ENCODE measurements at regions not wholly inside any gene's neighbourhood (a gene's known extent, or its start where the extent isn't known, plus 50 kb on each side); places are given as distances from the start of the nearest gene placed in this dataset.
"Not testable (repeated sequence)": the region's sequence is repeated elsewhere in the genome, so short reads cannot be mapped to it uniquely, and the experiment has no call there.

DNA sequence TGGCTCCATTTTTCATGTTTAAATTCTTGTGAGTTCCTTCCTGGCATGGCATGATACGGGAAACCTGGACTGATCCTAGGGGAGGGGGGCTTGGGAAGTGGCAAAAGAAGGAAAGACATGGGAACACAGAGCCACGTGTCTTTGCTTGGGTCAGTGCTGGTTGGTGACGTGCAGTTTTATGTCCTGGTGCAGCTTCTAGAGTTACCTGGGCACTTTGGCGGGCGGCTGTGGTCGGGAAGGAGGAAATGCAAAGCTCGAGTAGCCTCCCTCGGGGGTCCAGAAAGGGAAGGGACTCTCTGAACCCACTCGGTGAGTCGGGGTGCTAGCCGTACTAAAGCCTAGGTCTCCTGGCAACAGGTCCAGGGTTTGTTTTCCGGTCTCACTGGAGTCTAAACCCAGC lies 94.6 kb downstream of the APOB start:
- no peaks in the 10 kb centered on the region for H3K9me3 Mint-ChIP-seq
- no peaks in the 10 kb centered on the region for H3K4me1 Mint-ChIP-seq
- CTCF ChIA-PET, result interaction anchor here (1.0 kb wide), 1 partner anchor 14 kb away, joined by 4 read pairs; no protein-coding TSS in a partner anchor
- H3K4me3 Mint-ChIP-seq, result no peak overlapping the region
- H3K27ac Mint-ChIP-seq, result no peak overlapping the region
- POLR2A ChIA-PET, result no interaction called here
- H3K27me3 Mint-ChIP-seq, result peaks cover 4% of the 10 kb centered on the region
- no peaks in the 10 kb centered on the region for H3K36me3 Mint-ChIP-seq (ENCODE audit: low read depth)
- no peak for DNase-seq

DNA sequence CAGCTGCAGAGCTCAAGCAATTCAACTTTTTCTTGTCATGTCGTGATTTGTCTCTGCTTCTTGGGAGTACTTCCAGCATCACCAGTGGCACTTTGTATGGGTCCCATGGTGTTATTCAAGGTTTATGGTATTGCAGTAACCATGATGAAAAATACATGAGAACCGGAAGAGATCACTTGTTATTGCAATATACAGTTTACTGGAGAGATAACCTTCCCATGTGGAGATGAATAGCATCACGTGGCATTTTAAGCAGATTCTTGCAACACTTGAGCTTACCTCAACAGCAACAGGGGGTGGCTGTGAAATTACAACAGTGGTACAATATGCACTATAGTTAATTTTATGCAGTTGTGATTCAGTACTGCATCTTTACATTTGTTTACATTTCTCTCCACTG lies 97.4 kb downstream of the APOB start:
- no peaks in the 10 kb centered on the region for H3K36me3 Mint-ChIP-seq (ENCODE audit: low read depth)
- H3K9me3 Mint-ChIP-seq, result no peaks in the 10 kb centered on the region
- H3K27ac Mint-ChIP-seq, result no peak overlapping the region
- no peak overlapping the region for H3K4me3 Mint-ChIP-seq
- POLR2A ChIA-PET, result no interaction called here
- H3K4me1 Mint-ChIP-seq, result no peaks in the 10 kb centered on the region
- no peak for DNase-seq
- H3K27me3 Mint-ChIP-seq, result peaks cover 4% of the 10 kb centered on the region
- CTCF ChIA-PET, result no interaction called here

DNA sequence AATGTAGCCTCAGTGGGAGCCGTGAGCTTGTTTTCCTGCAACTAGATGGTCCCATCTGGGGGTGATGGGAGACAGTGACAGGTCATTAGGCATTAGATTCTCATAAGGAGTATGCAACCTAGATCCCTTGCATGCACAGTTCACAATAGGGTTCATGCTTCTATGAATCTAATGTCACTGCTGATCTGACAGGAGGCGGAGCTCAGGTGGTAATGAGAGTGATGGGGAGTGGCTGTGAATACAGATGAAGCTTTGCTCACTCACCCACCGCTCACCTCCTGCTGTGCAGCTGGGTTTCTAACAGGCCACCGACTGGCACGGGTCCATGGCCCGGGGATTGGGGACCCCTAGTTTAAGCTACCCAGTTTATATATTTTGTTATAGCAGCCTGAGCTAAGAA lies 100.2 kb downstream of the APOB start:
- H3K4me3 Mint-ChIP-seq; H3K36me3 Mint-ChIP-seq (ENCODE audit: low read depth); H3K9me3 Mint-ChIP-seq; CTCF ChIA-PET; H3K4me1 Mint-ChIP-seq; DNase-seq; POLR2A ChIA-PET; H3K27me3 Mint-ChIP-seq; H3K27ac Mint-ChIP-seq: not testable (repeated sequence)

DNA sequence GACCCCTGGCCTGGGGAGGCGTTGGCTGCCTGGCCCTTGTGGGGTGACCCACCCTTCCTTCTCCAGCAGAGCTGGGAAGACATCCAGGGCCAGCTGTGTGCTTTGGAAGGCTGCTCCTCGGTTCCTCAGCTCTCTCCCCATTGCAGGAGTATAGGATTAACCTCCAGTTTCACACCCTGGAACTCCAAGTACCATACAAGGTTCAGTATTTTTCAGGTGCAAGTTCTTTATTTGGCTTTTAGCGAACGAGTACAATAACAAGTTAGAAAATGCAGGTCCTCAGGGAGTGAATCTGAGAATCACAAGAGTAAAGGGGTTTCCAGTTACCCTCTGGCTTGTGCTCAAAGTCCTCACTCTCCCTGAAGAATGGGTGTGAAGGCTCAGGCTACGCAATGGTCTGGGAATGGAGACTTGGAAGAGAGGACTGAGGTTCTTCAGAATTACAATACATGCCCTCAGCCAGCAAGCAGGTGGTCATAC lies 101.2 kb downstream of the APOB start:
- Mint-ChIP-seq H3K27me3 (peaks cover 8% of the 10 kb centered on the region), H3K9me3 (no peaks in the 10 kb centered on the region), H3K36me3 (ENCODE audit: low read depth) (no peaks in the 10 kb centered on the region), H3K27ac (no peak overlapping the region), H3K4me1 (no peaks in the 10 kb centered on the region), H3K4me3 (no peak overlapping the region)
- POLR2A ChIA-PET, result no interaction called here
- DNase-seq, result no peak
- CTCF ChIA-PET, result no interaction called here

DNA sequence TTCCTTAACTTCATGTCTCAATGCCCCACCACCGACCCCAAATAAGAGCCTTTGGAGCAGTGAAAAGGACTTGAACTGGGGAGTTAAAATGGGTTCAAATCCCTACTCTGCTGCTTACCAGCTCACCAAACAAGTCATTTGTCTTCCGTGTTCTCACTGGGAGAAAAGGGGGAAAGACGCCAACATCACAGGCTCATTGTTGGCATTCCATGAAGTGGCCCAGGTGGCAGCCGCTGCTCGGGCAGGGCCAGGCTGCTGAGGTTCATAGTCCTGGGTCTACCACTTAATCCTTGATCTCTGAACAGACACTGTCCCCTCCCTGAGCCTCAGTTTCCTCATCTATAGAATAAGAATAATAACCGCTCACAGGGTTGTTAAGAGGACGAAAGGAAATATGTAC lies 103.0 kb downstream of the APOB start:
- Mint-ChIP-seq H3K4me1 (no peaks in the 10 kb centered on the region), H3K4me3 (no peak overlapping the region), H3K27ac (no peak overlapping the region), H3K9me3 (no peaks in the 10 kb centered on the region), H3K36me3 (ENCODE audit: low read depth) (no peaks in the 10 kb centered on the region), H3K27me3 (peaks cover 7% of the 10 kb centered on the region)
- ChIA-PET POLR2A (no interaction called here), CTCF (no interaction called here)
- DNase-seq, result no peak

DNA sequence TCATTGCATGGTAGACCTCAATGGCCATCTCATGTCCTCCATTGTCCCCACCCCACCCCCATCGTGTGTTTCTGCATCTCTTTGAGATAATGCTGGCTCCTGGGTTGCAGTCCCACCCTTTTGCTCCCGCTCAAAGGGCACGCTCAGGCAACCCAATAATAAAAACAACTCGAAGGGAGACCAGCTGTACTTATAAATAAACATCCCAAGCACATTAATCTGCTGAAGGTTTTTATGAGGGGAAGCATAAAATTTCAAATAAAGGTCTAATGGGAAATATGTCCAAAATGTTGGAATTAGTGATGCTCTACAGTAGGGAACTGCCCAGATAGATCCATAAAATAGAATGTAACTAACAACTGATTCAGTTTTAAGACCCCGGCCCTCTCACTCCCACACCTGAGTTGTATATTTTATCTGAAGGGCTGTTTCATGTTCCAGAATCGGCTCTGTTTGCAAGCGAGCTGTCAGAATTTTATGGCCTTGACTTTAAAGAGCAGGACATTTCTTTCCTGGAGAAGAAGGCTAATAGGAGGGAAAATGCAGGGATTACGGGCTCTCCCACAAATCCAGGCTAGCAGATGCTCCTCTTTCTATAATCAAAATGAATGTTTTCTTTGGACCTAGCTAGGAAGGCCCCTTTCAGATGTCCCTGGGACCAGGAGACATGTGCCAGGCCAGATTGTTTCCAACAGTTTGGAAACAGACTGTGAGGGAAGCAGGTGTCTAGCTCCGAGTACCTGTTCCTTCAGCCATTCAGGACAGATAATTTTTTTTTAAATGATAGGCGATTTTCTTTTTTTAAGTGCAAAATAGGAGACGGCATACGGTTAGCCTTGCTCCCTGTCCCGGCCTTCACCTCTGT lies 103.7 kb downstream of the APOB start:
- POLR2A ChIA-PET, result no interaction called here
- Mint-ChIP-seq H3K27ac (no peak overlapping the region), H3K9me3 (no peaks in the 10 kb centered on the region), H3K4me1 (no peaks in the 10 kb centered on the region), H3K36me3 (ENCODE audit: low read depth) (no peaks in the 10 kb centered on the region), H3K27me3 (peaks cover 5% of the 10 kb centered on the region), H3K4me3 (no peak overlapping the region)
- DNase-seq, result no peak
- CTCF ChIA-PET, result no interaction called here

DNA sequence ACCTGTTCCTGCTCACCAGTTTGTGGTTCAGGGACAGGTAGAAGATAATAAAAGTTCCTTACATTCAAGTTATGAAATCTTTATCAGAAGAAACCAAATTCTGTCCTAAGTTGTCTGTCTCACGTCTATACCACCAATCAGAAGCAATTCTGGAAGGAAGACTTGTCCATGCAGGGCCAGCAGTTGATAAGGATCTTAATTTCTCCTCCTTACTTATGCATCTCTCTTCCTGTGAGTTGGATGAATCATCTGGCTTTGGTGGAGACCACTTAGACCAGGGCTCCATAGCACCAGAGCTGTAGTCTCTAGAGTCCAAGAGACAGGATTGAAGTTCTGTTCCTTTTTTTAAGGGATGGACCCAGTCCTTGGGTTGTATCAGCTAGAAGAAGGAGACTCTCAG lies 106.5 kb downstream of the APOB start:
- no peak for DNase-seq
- CTCF ChIA-PET, result no interaction called here
- peaks cover 5% of the 10 kb centered on the region for H3K27me3 Mint-ChIP-seq
- no peaks in the 10 kb centered on the region for H3K36me3 Mint-ChIP-seq (ENCODE audit: low read depth)
- H3K9me3 Mint-ChIP-seq, result no peaks in the 10 kb centered on the region
- POLR2A ChIA-PET, result no interaction called here
- no peak overlapping the region for H3K27ac Mint-ChIP-seq
- H3K4me3 Mint-ChIP-seq, result no peak overlapping the region
- no peaks in the 10 kb centered on the region for H3K4me1 Mint-ChIP-seq

DNA sequence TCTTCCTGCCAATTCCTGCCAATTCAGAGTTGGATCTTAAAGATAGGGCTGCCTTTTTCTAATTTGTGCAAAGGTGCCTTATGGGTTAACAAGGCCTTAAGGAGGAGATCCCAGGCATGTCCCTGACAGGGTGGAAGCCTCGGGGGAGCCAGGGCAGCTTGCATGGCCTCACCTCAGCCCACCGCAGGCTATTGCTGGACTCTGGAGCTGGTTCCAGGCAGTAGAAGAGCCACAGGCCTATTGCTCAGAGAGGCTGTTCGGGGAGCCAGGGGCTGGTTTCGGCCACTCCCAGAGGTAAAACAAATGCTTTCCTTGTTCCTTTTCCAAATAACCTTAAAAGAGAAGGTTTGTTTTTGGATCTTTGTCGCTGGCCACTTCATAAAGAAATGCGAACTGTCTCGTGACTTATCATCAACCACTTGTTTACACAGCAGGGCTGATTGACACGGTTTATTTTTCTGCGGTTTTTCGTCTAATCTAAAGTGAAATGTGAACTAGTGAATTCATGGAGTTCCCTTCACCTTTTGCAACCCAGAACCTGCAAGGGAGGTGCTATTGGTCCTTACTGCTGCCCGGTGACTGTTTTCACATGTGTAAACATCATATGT lies 108.6 kb downstream of the APOB start:
- no peak overlapping the region for H3K4me3 Mint-ChIP-seq
- no peaks in the 10 kb centered on the region for H3K36me3 Mint-ChIP-seq (ENCODE audit: low read depth)
- DNase-seq, result no peak
- peaks cover 2% of the 10 kb centered on the region for H3K9me3 Mint-ChIP-seq
- CTCF ChIA-PET, result no interaction called here
- H3K27ac Mint-ChIP-seq, result no peak overlapping the region
- H3K4me1 Mint-ChIP-seq, result no peaks in the 10 kb centered on the region
- H3K27me3 Mint-ChIP-seq, result peaks cover 5% of the 10 kb centered on the region
- POLR2A ChIA-PET, result no interaction called here

DNA sequence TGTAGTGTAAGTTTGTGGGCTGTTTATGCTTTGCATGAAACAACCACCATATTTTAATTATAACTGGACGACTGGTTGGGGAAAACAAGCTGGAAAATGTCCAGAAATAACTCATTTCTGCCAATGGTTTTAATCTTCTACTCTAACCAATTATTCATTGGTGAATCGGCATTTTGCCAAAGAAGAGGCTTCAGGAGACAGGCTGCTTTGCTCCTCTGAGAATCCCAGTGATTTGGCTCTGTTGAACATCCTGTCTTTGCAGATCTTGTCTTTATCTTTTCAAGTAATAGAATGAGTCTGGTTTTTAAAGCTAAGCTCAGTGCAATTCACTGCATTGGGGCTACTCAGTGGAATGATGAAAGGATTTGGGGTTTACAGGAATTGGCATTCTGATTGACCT lies 109.6 kb downstream of the APOB start:
- H3K4me3 Mint-ChIP-seq, result no peak overlapping the region
- peaks cover 2% of the 10 kb centered on the region for H3K9me3 Mint-ChIP-seq
- H3K27ac Mint-ChIP-seq, result no peak overlapping the region
- peaks cover 4% of the 10 kb centered on the region for H3K27me3 Mint-ChIP-seq
- H3K36me3 Mint-ChIP-seq (ENCODE audit: low read depth), result no peaks in the 10 kb centered on the region
- POLR2A ChIA-PET, result no interaction called here
- CTCF ChIA-PET, result no interaction called here
- DNase-seq, result no peak
- no peaks in the 10 kb centered on the region for H3K4me1 Mint-ChIP-seq

DNA sequence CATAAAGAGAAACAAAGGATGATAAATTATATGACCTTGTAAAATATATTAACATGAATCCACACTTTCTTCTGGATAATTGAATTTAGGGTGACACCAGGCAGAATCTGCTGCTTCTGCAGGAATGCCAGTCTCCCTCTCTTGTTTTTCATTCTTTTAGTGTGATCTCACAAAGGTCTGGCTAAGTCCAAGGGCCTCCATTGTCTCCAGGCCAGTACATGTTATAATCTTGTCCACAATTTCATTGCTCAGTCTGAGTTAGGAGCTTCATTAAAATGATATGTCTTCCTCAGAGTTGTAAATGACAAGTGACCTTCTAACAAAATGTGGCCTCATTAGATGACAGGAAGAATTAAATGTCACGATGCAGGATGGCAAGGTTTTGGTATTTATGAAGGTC lies 110.2 kb downstream of the APOB start:
- ChIA-PET CTCF (no interaction called here), POLR2A (no interaction called here)
- no peak for DNase-seq
- no peaks in the 10 kb centered on the region for H3K4me1 Mint-ChIP-seq
- H3K4me3 Mint-ChIP-seq, result no peak overlapping the region
- peaks cover 7% of the 10 kb centered on the region for H3K9me3 Mint-ChIP-seq
- no peak overlapping the region for H3K27ac Mint-ChIP-seq
- no peaks in the 10 kb centered on the region for H3K36me3 Mint-ChIP-seq (ENCODE audit: low read depth)
- no peaks in the 10 kb centered on the region for H3K27me3 Mint-ChIP-seq

DNA sequence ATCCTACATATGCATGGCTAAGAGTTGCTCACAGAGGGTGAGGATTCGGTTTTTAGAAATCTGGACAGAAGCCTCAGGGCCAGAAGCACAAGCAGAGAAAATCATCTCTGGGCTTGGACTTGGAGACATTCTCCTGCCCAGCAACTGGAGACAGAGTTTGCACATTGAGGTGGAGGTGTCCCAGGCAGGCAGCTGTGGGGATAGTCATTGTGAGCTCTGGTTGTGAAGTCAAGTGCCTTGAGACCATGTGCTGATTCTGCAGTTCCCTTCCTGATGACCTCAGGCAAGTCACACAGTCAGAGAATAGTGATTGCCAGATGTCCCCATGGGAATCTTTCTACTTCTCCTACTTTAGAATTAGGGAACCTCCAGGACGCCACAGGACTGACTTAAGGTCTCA lies 108.4 kb upstream of the LDAH start:
- POLR2A ChIA-PET, result no interaction called here
- Mint-ChIP-seq H3K27ac (no peak overlapping the region), H3K4me3 (no peak overlapping the region), H3K27me3 (no peaks in the 10 kb centered on the region), H3K9me3 (peaks cover 8% of the 10 kb centered on the region), H3K36me3 (ENCODE audit: low read depth) (no peaks in the 10 kb centered on the region), H3K4me1 (no peaks in the 10 kb centered on the region)
- no peak for DNase-seq
- CTCF ChIA-PET, result no interaction called here

DNA sequence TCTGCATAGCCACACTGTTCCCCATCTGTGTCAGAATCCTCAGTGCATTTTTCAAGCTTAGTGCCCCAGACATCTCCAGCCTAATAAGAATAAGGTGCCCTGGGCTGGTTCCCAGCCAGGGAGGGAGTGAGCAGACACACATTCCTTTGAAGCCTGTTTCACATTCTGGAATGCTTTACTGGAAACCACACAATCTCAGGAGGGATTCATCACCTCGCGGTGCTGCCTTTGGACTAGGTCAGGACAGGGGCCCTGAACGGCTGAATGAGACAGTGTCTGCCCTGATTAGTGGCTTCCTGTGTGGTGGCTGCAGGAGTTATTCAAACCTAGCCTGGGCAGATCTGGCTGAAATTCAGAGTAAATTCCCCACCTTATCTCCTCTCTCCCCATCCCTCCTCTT lies 108.0 kb upstream of the LDAH start:
- H3K9me3 Mint-ChIP-seq, result peaks cover 8% of the 10 kb centered on the region
- no peaks in the 10 kb centered on the region for H3K4me1 Mint-ChIP-seq
- ChIA-PET POLR2A (no interaction called here), CTCF (no interaction called here)
- no peak overlapping the region for H3K27ac Mint-ChIP-seq
- H3K27me3 Mint-ChIP-seq, result peaks cover 2% of the 10 kb centered on the region
- no peak for DNase-seq
- no peak overlapping the region for H3K4me3 Mint-ChIP-seq
- H3K36me3 Mint-ChIP-seq (ENCODE audit: low read depth), result no peaks in the 10 kb centered on the region

DNA sequence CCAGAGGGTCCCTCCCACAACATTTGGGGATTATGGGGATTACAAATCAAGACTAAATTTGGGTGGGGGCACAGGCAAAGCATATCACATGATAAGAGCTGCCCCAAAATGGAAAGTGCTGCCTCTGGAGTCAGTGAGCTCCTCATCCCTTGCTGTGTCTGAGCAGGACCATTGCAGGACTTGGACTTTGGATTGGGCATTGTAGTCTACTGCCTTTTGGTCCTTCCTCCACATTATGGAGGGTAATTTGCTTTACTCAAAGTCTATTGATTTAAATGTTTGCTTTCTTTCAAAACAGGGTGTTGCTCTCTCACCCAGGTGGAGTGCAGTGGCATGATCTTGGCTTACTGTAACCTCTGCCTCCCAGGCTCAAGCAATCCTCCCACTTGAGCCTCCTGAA lies 106.8 kb upstream of the LDAH start:
- peaks cover 4% of the 10 kb centered on the region for H3K27me3 Mint-ChIP-seq
- DNase-seq, result no peak
- H3K27ac Mint-ChIP-seq, result no peak overlapping the region
- H3K4me1 Mint-ChIP-seq, result no peaks in the 10 kb centered on the region
- no peaks in the 10 kb centered on the region for H3K36me3 Mint-ChIP-seq (ENCODE audit: low read depth)
- peaks cover 8% of the 10 kb centered on the region for H3K9me3 Mint-ChIP-seq
- CTCF ChIA-PET, result no interaction called here
- no peak overlapping the region for H3K4me3 Mint-ChIP-seq
- POLR2A ChIA-PET, result no interaction called here

DNA sequence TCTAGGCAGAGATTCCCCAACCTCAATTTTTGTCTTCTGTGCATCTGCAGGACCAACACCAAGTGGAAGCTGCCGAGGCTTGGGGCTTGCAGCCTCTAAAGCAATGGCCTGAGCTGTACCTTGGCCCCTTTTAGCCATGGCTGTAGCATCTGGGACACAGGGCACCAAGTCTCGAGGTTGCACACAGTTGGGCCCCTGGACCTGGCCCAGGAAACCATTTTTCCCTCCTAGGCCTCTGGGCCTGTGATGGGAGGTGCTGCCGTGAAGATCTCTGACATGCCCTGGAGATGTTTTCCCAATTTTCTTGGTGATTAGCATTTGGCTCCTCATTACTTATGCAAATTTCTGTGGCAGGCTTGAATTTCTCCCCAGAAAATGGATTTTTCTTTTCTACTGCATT lies 105.7 kb upstream of the LDAH start:
- DNase-seq, result no peak
- no peak overlapping the region for H3K4me3 Mint-ChIP-seq
- H3K36me3 Mint-ChIP-seq (ENCODE audit: low read depth), result no peaks in the 10 kb centered on the region
- CTCF ChIA-PET, result no interaction called here
- peaks cover 4% of the 10 kb centered on the region for H3K27me3 Mint-ChIP-seq
- POLR2A ChIA-PET, result no interaction called here
- H3K27ac Mint-ChIP-seq, result no peak overlapping the region
- H3K9me3 Mint-ChIP-seq, result peaks cover 8% of the 10 kb centered on the region
- no peaks in the 10 kb centered on the region for H3K4me1 Mint-ChIP-seq

All from activated CD4-positive, alpha-beta memory T cell treated with anti-CD3 and anti-CD28 coated beads, Interleukin-2, amount 10 ng/mL, durations not matched to agents 7 days and 5 days (primary cell).